HG03575 (cell line): ENCODE measurements at regions not wholly inside any gene's neighbourhood (a gene's known extent, or its start where the extent isn't known, plus 50 kb on each side); places are given as distances from the start of the nearest gene placed in this dataset.
"Not testable (repeated sequence)": the region's sequence is repeated elsewhere in the genome, so short reads cannot be mapped to it uniquely, and the experiment has no call there.

Experiments used
- ATAC-seq: cut with Tn5 transposase; IDR thresholded peaks from one replicate; pipeline ENCODE4 v1.9.1; 2021; ENCODE audit not compliant: unreplicated experiment, insufficient number of reproducible peaks, low FRiP score; ENCODE audit errors: extremely low read depth

- ATAC-seq: no peak
Measured at GRCh38 chr9:31321686-31322085, 1062.8 kb upstream of the ACO1 start.

GRCh38 chr9:31323726-31324444 is 1060.6 kb upstream of the ACO1 start:
- no peak for ATAC-seq

GRCh38 chr9:31325778-31326177 is 1058.7 kb upstream of the ACO1 start:
- ATAC-seq: no peak

GRCh38 chr9:31326883-31327282 is 1057.6 kb upstream of the ACO1 start:
- not testable (repeated sequence) for ATAC-seq

GRCh38 chr9:31334837-31335528 is 1049.5 kb upstream of the ACO1 start:
- ATAC-seq: no peak

GRCh38 chr9:31335529-31336234 is 1048.8 kb upstream of the ACO1 start:
- no peak for ATAC-seq

GRCh38 chr9:31336386-31336785 is 1048.1 kb upstream of the ACO1 start:
- ATAC-seq: no peak

GRCh38 chr9:31336841-31337240 is 1047.6 kb upstream of the ACO1 start:
- ATAC-seq: no peak

- peak; percentile 97 for ATAC-seq
Measured at GRCh38 chr9:31347082-31347617, 1037.3 kb upstream of the ACO1 start.

- no peak for ATAC-seq
Measured at GRCh38 chr9:31355159-31355882, 1029.1 kb upstream of the ACO1 start.

GRCh38 chr9:31355965-31356364 is 1028.5 kb upstream of the ACO1 start:
- ATAC-seq: no peak

GRCh38 chr9:31359071-31359470 is 1025.4 kb upstream of the ACO1 start:
- no peak for ATAC-seq

GRCh38 chr9:31364171-31364570 is 1020.3 kb upstream of the ACO1 start:
- no peak for ATAC-seq

- ATAC-seq: no peak
Measured at GRCh38 chr9:31372799-31373587, 1011.5 kb upstream of the ACO1 start.

- no peak for ATAC-seq
Measured at GRCh38 chr9:31377358-31377757, 1007.1 kb upstream of the ACO1 start.

- no peak for ATAC-seq
Measured at GRCh38 chr9:31388660-31389059, 995.8 kb upstream of the ACO1 start.

GRCh38 chr9:31389075-31389474 is 995.4 kb upstream of the ACO1 start:
- no peak for ATAC-seq

- ATAC-seq: no peak
Measured at GRCh38 chr9:31390403-31391025, 993.9 kb upstream of the ACO1 start.
